Caco-2 (cell line): ENCODE measurements at regions not wholly inside any gene's neighbourhood (a gene's known extent, or its start where the extent isn't known, plus 50 kb on each side); places are given as distances from the start of the nearest gene placed in this dataset.

ENCODE experiments used
- BruUV-seq: library from RNA; stranded (reverse); fragments of 400-500 nt; replicated peaks from 2 replicates; lab custom pipeline; 2021; lab: Mats Ljungman, UMichigan
- CTCF ChIA-PET: fragments of 300-600 bp; sonication (Branson Sonifier 250); formaldehyde crosslinking; loops from one replicate; lab custom pipeline; 2022; ENCODE audit warnings: antibody characterized with exemption; lab: Charles Lee
- POLR2A ChIA-PET: fragments of 300-600 bp; sonication (Branson Sonifier 250); formaldehyde crosslinking; loops from one replicate; lab custom pipeline; 2022; ENCODE audit warnings: antibody characterized with exemption; lab: Charles Lee
- DNase-seq, 2 experiments: peaks; one replicate each; pipeline versions ENCODE4 v3.0.0 to v3.0.0-alpha.2; 2020 to 2022
- H3K27me3 ChIP-seq: replicated peaks from 2 replicates; pipeline ENCODE4 v1.6.0; 2011; ENCODE audit warnings: low read length; ENCODE audit not compliant: control insufficient read depth, insufficient read depth
- H3K36me3 ChIP-seq: 2 replicates; pipeline ENCODE4 v1.5.1; 2011; ENCODE audit warnings: low read length; ENCODE audit not compliant: control insufficient read depth, insufficient read depth
- H3K4me1 ChIP-seq: fragments of 250-450 bp; sonication (Bioruptor Pico); 2 replicates; pipeline ENCODE4 v1.5.1; 2020; ENCODE audit warnings: mild to moderate bottlenecking
- H3K4me3 ChIP-seq: 2 replicates; pipeline ENCODE4 v1.5.1; 2011; ENCODE audit warnings: low read depth, mild to moderate bottlenecking, control low read depth, low read length
- H3K9me3 ChIP-seq: fragments of 250-450 bp; sonication (Bioruptor Pico); 2 replicates; pipeline ENCODE4 v1.5.1; 2020; ENCODE audit warnings: mild to moderate bottlenecking, moderate library complexity
- H3K27ac Mint-ChIP-seq: one replicate; pipeline ENCODE4 v1.8.0; 2022; ENCODE audit warnings: mixed read lengths; ENCODE audit not compliant: unreplicated experiment
- H3K27me3 Mint-ChIP-seq: one replicate; pipeline ENCODE4 v1.8.0; 2022; ENCODE audit warnings: mixed read lengths; ENCODE audit not compliant: insufficient read depth, unreplicated experiment
- H3K36me3 Mint-ChIP-seq: one replicate; pipeline ENCODE4 v1.8.0; 2022; ENCODE audit warnings: mild to moderate bottlenecking, mixed read lengths; ENCODE audit not compliant: insufficient read depth, unreplicated experiment
- H3K4me1 Mint-ChIP-seq: one replicate; pipeline ENCODE4 v1.8.0; 2022; ENCODE audit warnings: low read depth, mixed read lengths; ENCODE audit not compliant: unreplicated experiment
- H3K4me3 Mint-ChIP-seq: one replicate; pipeline ENCODE4 v1.8.0; 2022; ENCODE audit warnings: mild to moderate bottlenecking, moderate library complexity, mixed read lengths; ENCODE audit not compliant: unreplicated experiment
- H3K9me3 Mint-ChIP-seq: one replicate; pipeline ENCODE4 v1.8.0; 2022; ENCODE audit warnings: mixed read lengths; ENCODE audit not compliant: unreplicated experiment
- intact Hi-C: fragments of 100-400 bp; cut with micrococcal nuclease; formaldehyde crosslinking; loops from one replicate; pipeline ENCODE4 v1.10.0; 2022; ENCODE audit not compliant: unreplicated experiment
- TF ChIP-seq, protein P1 (sequence below), 2 experiments: fragments of 200-600 bp in 1 of 2; IDR thresholded peaks; 1 replicate in 1 of 2; 2 replicates in 1 of 2; pipeline versions ENCODE4 v1.5.1 to v1.8.0; 2011 to 2022; ENCODE audit warnings: antibody characterized with exemption in 1 of 2, control low read depth in 1 of 2, inconsistent platforms in 1 of 2, low read depth in 1 of 2, low read length in 1 of 2, mild to moderate bottlenecking in 1 of 2, moderate library complexity in 1 of 2; ENCODE audit not compliant: insufficient read depth in 1 of 2, severe bottlenecking in 1 of 2, unreplicated experiment in 1 of 2

DNA sequence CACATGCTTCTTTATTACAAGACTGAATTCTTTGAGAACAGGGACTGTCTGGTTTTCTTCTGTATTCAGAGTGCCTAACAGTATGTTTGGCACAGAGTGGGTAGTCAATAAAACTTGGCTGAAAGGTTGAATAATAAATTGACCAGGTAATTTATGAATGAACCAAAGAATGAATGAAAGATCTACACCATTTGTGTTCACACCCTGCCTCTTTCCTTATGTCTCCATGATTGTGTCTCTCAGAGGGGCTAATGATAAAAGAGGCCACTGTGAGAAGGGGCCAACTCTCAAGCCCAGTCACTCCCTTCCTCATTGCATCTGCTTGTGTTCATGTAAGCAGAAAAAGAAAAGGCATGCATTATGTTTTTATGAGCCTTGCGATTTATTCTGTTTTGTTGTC lies 569.7 kb upstream of the TENM4 start:
- TF ChIP-seq, protein P1, sequence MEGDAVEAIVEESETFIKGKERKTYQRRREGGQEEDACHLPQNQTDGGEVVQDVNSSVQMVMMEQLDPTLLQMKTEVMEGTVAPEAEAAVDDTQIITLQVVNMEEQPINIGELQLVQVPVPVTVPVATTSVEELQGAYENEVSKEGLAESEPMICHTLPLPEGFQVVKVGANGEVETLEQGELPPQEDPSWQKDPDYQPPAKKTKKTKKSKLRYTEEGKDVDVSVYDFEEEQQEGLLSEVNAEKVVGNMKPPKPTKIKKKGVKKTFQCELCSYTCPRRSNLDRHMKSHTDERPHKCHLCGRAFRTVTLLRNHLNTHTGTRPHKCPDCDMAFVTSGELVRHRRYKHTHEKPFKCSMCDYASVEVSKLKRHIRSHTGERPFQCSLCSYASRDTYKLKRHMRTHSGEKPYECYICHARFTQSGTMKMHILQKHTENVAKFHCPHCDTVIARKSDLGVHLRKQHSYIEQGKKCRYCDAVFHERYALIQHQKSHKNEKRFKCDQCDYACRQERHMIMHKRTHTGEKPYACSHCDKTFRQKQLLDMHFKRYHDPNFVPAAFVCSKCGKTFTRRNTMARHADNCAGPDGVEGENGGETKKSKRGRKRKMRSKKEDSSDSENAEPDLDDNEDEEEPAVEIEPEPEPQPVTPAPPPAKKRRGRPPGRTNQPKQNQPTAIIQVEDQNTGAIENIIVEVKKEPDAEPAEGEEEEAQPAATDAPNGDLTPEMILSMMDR (IDR thresholded peaks at IDR 0.05; ENCODE audit: insufficient read depth in 1 of 2, low read depth in 1 of 2, low read length in 1 of 2, severe bottlenecking in 1 of 2, unreplicated experiment in 1 of 2) = no peak
- no peaks in the 10 kb centered on the region for H3K4me1 Mint-ChIP-seq
- BruUV-seq = no TSS peak

DNA sequence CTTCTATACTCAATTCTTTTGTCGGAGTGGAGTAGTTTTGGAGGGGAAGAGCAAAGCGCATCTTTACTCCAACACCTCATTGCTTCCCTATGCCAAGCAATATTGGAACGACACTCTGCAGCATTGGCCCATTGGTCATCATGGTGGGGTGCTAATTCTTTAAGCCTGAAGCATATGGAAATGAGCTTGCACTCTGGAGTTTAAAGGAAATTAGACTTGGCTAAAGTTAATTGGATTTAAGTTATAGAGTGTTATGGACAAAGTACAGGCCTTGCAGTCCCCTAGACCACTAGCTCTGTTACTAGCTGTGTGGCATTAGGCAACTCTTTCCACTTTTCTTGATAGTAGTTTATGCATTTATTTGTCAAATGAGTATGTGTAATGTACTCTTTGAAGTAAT lies 568.3 kb upstream of the TENM4 start:
- no peaks in the 10 kb centered on the region for H3K9me3 ChIP-seq
- Mint-ChIP-seq H3K4me3 (no peak overlapping the region), H3K4me1 (no peaks in the 10 kb centered on the region), H3K27ac (no peak overlapping the region), H3K9me3 (no peaks in the 10 kb centered on the region), H3K27me3 (peaks cover 7% of the 10 kb centered on the region), H3K36me3 (no peaks in the 10 kb centered on the region)
- no peak overlapping the region for H3K4me3 ChIP-seq
- no peaks in the 10 kb centered on the region; the same call in 1 of the 2 replicates for H3K4me1 ChIP-seq
- H3K36me3 ChIP-seq = no peaks in the 10 kb centered on the region
- BruUV-seq = no TSS peak
- no peak for DNase-seq
- intact Hi-C loops = no loop called here
- POLR2A ChIA-PET = no interaction called here
- TF ChIP-seq, protein P1 (IDR thresholded peaks at IDR 0.05; ENCODE audit: insufficient read depth in 1 of 2, low read depth in 1 of 2, low read length in 1 of 2, severe bottlenecking in 1 of 2, unreplicated experiment in 1 of 2) = no peak
- no peaks in the 10 kb centered on the region for H3K27me3 ChIP-seq
- CTCF ChIA-PET = no interaction called here

More for the DNA sequence above, 569.7 kb upstream of the TENM4 start:
- Mint-ChIP-seq H3K27ac (no peak overlapping the region), H3K4me3 (no peak overlapping the region), H3K36me3 (no peaks in the 10 kb centered on the region), H3K27me3 (no peaks in the 10 kb centered on the region), H3K9me3 (no peaks in the 10 kb centered on the region)
- no peaks in the 10 kb centered on the region for H3K9me3 ChIP-seq
- no peaks in the 10 kb centered on the region for H3K36me3 ChIP-seq
- no peaks in the 10 kb centered on the region for H3K27me3 ChIP-seq
- intact Hi-C loops = no loop called here
- ChIA-PET CTCF (no interaction called here), POLR2A (no interaction called here)
- H3K4me3 ChIP-seq = no peak overlapping the region
- no peaks in the 10 kb centered on the region; the same call in 1 of the 2 replicates for H3K4me1 ChIP-seq
- DNase-seq = no peak

DNA sequence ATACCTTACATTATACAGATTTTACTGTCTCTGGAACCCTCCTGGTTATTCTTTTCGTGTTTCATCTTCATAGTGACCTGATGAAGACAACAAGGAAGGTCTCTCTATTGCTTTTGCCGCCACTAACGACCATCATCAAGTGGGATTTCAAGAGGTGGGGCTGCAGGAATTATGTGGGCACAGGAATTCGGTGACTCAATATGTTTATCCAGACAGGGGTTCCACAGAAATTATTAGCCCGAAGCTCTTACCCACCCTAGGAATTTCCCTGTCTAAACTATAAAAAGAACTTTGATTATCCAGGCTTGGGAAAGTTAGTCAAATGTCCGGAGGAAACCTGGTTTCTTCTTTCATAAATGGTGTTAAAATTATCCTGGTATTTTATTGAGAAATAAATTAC lies 566.8 kb upstream of the TENM4 start:
- Mint-ChIP-seq H3K9me3 (no peaks in the 10 kb centered on the region), H3K36me3 (no peaks in the 10 kb centered on the region), H3K27ac (no peak overlapping the region), H3K4me1 (no peaks in the 10 kb centered on the region), H3K4me3 (no peak overlapping the region), H3K27me3 (peaks cover 7% of the 10 kb centered on the region)
- BruUV-seq = no TSS peak
- no peak for DNase-seq
- no peaks in the 10 kb centered on the region; the same call in 1 of the 2 replicates for H3K4me1 ChIP-seq
- H3K9me3 ChIP-seq = no peaks in the 10 kb centered on the region
- TF ChIP-seq, protein P1 (IDR thresholded peaks at IDR 0.05; ENCODE audit: insufficient read depth in 1 of 2, low read depth in 1 of 2, low read length in 1 of 2, severe bottlenecking in 1 of 2, unreplicated experiment in 1 of 2) = no peak
- CTCF ChIA-PET = no interaction called here
- intact Hi-C loops = no loop called here
- POLR2A ChIA-PET = no interaction called here
- no peaks in the 10 kb centered on the region for H3K36me3 ChIP-seq
- no peak overlapping the region for H3K4me3 ChIP-seq
- no peaks in the 10 kb centered on the region for H3K27me3 ChIP-seq
